HG03060 (cell line): ENCODE measurements at regions not wholly inside any gene's neighbourhood (a gene's known extent, or its start where the extent isn't known, plus 50 kb on each side); places are given as distances from the start of the nearest gene placed in this dataset.
"Not testable (repeated sequence)": the region's sequence is repeated elsewhere in the genome, so short reads cannot be mapped to it uniquely, and the experiment has no call there.

Experiments
- ATAC-seq: cut with Tn5 transposase; IDR thresholded peaks from one replicate; pipeline ENCODE4 v1.9.1; 2021; ENCODE audit warnings: low read depth, moderate number of reproducible peaks; ENCODE audit not compliant: unreplicated experiment

- ATAC-seq: no peak
These were observed 1955.0 kb downstream of the PCDH9 start for GRCh38 chr13:65275108-65275507.

- not testable (repeated sequence) for ATAC-seq
These were observed 1956.2 kb downstream of the PCDH9 start for GRCh38 chr13:65273811-65274420.

- no peak for ATAC-seq
These were observed 1962.1 kb downstream of the PCDH9 start for GRCh38 chr13:65268009-65268408.

- ATAC-seq: no peak
These were observed 1964.1 kb downstream of the PCDH9 start for GRCh38 chr13:65265988-65266387.

- no peak for ATAC-seq
These were observed 1966.1 kb downstream of the PCDH9 start for GRCh38 chr13:65264066-65264465.

- no peak for ATAC-seq
These were observed 1968.9 kb downstream of the PCDH9 start for GRCh38 chr13:65260946-65261891.

GRCh38 chr13:65240773-65241172, 1989.4 kb downstream of the PCDH9 start:
- ATAC-seq: no peak

- no peak for ATAC-seq
These were observed 1993.2 kb downstream of the PCDH9 start for GRCh38 chr13:65236841-65237418.

- no peak for ATAC-seq
These were observed 2012.6 kb downstream of the PCDH9 start for GRCh38 chr13:65217471-65217995.

- not testable (repeated sequence) for ATAC-seq
These were observed 2027.3 kb downstream of the PCDH9 start for GRCh38 chr13:65202845-65203244.

GRCh38 chr13:65188721-65189120, 2041.4 kb downstream of the PCDH9 start:
- ATAC-seq: no peak

GRCh38 chr13:65168026-65168425, 2062.1 kb downstream of the PCDH9 start:
- ATAC-seq: no peak

- ATAC-seq: no peak
These were observed 2063.5 kb downstream of the PCDH9 start for GRCh38 chr13:65166675-65167074.

GRCh38 chr13:65159803-65160202, 2070.3 kb downstream of the PCDH9 start:
- no peak for ATAC-seq

- no peak for ATAC-seq
These were observed 2074.3 kb downstream of the PCDH9 start for GRCh38 chr13:65155861-65156260.

GRCh38 chr13:65154661-65155447, 2075.3 kb downstream of the PCDH9 start:
- ATAC-seq: no peak

- no peak for ATAC-seq
These were observed 2080.4 kb downstream of the PCDH9 start for GRCh38 chr13:65149687-65150086.

GRCh38 chr13:65143920-65144319, 2086.2 kb downstream of the PCDH9 start:
- no peak for ATAC-seq

GRCh38 chr13:65133094-65133493, 2097.0 kb downstream of the PCDH9 start:
- ATAC-seq: no peak

- no peak for ATAC-seq
These were observed 2104.9 kb downstream of the PCDH9 start for GRCh38 chr13:65125236-65125635.
